ENCODE measurements at regions not wholly inside any gene's neighbourhood (a gene's known extent, or its start where the extent isn't known, plus 50 kb on each side); places are given as distances from the start of the nearest gene placed in this dataset.

GRCh38 chr15:93462690-93463089 is 373.7 kb upstream of the RGMA start:
- no TSS peak for BruUV-seq (replicated peaks)
- H4K20me1 ChIP-seq (replicated peaks; ENCODE audit: control insufficient read depth, insufficient read depth, low read length): no peaks in the 10 kb centered on the region
- 0% methylated on average over 4 of the region's 4 CpGs for WGBS (ENCODE audit: insufficient coverage, low coverage, missing lambda C conversion rate)
- DNase-seq (ENCODE audit: extremely low read depth in 1 of 4, low spot score in 3 of 4) (no peak), FAIRE-seq (no peak), ATAC-seq (no peak)
- intact Hi-C loops (cut with micrococcal nuclease): no loop called here
- no peaks in the 10 kb centered on the region for H3K9me3 ChIP-seq (replicated peaks; ENCODE audit: control insufficient read depth, insufficient read depth, low read depth, low read length)
- in situ Hi-C loops (cut with MboI): no loop called here
- POLR2A ChIA-PET: interaction anchor here (0.7 kb wide), 1 partner anchor 456 kb away, joined by 3 read pairs; no protein-coding TSS in a partner anchor
- no peak overlapping the region for H3K27ac ChIP-seq (ENCODE audit: extremely low read depth, low read depth, low read length)
- no peak overlapping the region for H2AFZ ChIP-seq (ENCODE audit: low read depth, low read length)
- no peak overlapping the region for H3K9ac ChIP-seq (ENCODE audit: insufficient read depth in 1 of 2, low read depth in 2 of 2, low read length in 2 of 2)
- no peaks in the 10 kb centered on the region for H3K36me3 ChIP-seq (ENCODE audit: control insufficient read depth, insufficient read depth, low read length)
- H3K79me2 ChIP-seq (ENCODE audit: control insufficient read depth, insufficient read depth, low read length): no peaks in the 10 kb centered on the region
- H3K4me2 ChIP-seq (ENCODE audit: insufficient read depth, low read length): no peak overlapping the region
- peaks cover 0 to 4% of the 10 kb centered on the region in 2 experiments; a peak in 1 of 5 replicates for H3K27me3 ChIP-seq (ENCODE audit: control insufficient read depth in 2 of 2, insufficient read depth in 2 of 2, low read length in 2 of 2)
- H3K4me3 ChIP-seq: no peak overlapping the region
- H3K4me1 ChIP-seq (replicated peaks in 1 of 2; ENCODE audit: control insufficient read depth in 2 of 2, insufficient read depth in 2 of 2, low read length in 2 of 2): no peaks in the 10 kb centered on the region
- no peak for TF ChIP-seq FOXA3 (CRISPR knock-in tag; conservative IDR thresholded peaks at IDR 0.05 in 1 of 2, IDR thresholded peaks at IDR 0.05 in 1 of 2)
- no peak for TF ChIP-seq ZZZ3 (IDR thresholded peaks at IDR 0.05)
- TF ChIP-seq MYNN (IDR thresholded peaks at IDR 0.05): no peak
- TF ChIP-seq MYNN (CRISPR knock-in tag; IDR thresholded peaks at IDR 0.05): no peak
- TF ChIP-seq THRB (CRISPR knock-in tag; conservative IDR thresholded peaks at IDR 0.05): no peak
- TF ChIP-seq ETV1 (tag; conservative IDR thresholded peaks at IDR 0.05; ENCODE audit: low read depth): no peak
- TF ChIP-seq CREM (IDR thresholded peaks at IDR 0.05; ENCODE audit: low read depth): no peak
- no peak for TF ChIP-seq SNRNP70 (optimal IDR thresholded peaks at IDR 0.05; ENCODE audit: low read depth, low read length)
- no peak for TF ChIP-seq ZNF644 (tag; IDR thresholded peaks at IDR 0.05; ENCODE audit: low read depth)
- TF ChIP-seq ESRRA (IDR thresholded peaks at IDR 0.05; ENCODE audit: borderline replicate concordance, low read depth): no peak
- TF ChIP-seq HOXB6 (CRISPR knock-in tag; IDR thresholded peaks at IDR 0.05; ENCODE audit: borderline replicate concordance): no peak
- no peaks in the 10 kb centered on the region for H3K9me1 ChIP-seq (ENCODE audit: control insufficient read depth, insufficient read depth, low read length)
- CTCF ChIA-PET (ENCODE audit: low intra/inter-chr PET ratio): no interaction called here

Measured in K562 (cell line).